HG03442 (cell line): ENCODE measurements at regions not wholly inside any gene's neighbourhood (a gene's known extent, or its start where the extent isn't known, plus 50 kb on each side); places are given as distances from the start of the nearest gene placed in this dataset.
A peak's percentile ranks its signal among the peaks of the same experiment; 100 is the strongest.

Experiments used
- ATAC-seq: cut with Tn5 transposase; IDR thresholded peaks from one replicate; pipeline ENCODE4 v1.9.1; 2021; ENCODE audit warnings: mild to moderate bottlenecking, moderate library complexity; ENCODE audit not compliant: unreplicated experiment

DNA sequence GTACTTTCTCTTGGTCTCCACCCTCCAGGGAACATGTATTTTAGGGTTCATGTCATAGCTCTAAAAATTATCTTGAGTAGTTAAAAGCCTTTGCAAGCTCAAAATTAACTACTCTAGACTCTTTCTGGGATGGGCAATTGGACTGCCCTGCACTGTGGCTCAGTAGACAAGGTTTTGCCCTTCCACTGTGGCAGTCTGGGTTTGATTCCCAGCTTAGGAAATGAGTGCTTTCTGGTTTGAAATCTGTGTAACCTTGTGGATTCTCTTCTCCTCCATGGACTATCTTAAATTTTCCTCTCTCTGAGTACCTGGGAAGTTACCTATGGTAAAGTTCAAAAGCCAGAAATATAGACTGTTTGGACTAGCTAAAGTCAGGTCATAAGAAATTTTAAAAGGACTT lies 94.6 kb upstream of the UST start:
- no peak for ATAC-seq

DNA sequence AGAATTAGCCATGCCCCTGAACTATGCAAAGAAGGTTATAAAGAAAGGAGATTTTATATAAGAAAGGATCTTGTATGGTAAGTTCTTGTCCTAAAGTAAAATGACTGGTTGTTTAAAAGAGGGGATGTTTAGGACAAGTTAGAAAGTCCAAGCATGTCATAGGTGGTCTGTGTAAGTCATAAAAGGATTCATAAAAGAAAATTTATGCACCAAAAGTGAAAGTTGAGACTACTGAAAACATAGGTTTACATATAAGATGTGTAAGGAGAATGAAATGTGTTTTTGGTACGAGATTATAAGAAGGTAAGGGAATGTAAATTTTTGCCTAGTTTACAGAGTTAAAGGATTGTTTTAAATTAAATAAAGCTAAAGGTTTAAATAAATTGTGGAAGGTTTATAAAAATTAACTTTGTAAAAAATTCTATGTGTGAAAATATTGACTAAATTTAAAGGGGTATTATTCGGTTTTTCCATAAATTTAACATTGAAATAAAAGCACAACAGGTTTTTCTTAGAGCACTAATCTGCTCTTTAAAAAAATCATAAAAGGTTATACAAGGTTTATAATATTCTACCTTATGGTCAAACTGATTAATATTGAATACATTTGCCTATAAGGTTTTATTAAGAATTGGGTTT lies 93.6 kb upstream of the UST start:
- no peak for ATAC-seq

DNA sequence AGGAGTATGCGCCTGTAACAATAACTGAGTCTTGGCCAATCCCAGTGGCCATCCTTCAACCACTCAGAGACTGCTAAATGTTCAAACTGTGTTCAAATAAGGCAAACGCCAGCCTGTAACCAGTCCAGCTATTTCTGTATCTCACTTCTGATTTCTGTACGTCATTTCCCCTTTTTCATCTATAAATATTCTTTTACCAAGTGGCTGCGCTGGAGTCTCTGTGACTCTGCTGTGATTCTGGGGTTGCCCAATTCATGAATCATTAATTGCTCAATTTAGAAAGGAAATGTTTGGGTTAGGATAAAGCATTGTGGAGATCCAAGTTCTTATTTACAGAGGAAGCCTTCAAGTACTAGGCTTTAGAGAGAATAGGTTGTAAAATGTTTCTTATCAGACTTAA lies 89.8 kb upstream of the UST start:
- ATAC-seq, result no peak

DNA sequence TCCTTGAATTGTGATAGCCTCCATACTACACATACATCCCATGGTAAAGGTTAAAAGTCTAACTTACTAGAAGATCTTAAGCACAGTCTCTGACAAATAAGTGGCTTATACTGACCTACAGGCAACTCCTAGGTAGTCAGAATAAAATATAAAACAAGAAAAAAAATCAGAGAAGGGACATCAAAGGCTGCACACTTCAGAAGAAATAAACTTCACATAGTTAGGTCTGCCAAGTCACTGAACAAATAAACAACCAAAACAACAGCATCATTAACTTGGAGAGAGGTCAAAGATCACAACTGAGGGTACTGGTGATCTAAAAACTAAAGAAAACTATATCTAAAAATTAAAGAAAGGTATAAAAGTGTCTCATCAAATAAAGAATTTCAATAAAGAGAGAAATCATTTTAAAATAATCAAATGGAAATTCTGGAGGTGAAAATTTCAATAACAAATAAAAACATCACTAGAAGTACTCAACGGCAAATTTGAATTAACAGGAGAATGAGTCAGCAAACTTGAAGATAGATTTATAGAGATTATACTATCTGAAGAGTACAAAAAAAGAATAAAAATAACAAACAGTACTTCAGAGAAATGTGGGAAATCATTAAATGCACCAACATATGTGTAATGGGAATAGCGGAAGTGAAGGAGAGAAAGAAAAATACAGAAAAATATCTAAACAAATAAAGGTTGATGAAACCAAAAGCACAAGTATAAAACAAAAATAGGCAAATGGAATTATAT lies 88.0 kb upstream of the UST start:
- no peak for ATAC-seq

DNA sequence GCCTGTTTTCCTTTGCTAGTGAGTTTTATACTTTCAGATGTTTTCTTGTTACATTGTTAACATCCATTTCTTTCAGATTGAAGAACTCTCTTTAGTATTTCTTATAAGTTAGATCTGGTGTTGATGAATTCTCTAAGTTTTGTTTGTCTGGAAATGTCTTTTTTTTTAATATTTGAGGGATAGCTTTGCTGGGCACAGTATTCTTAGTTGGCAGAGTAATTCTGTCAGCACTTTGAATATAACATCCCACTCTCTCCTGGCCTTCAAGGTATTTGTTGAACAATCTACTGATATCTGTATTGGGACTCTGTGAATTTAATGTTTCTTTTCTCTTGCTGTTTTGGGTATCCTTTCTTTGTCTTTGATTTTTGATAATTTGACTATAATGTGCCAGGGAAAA lies 79.4 kb upstream of the UST start:
- no peak for ATAC-seq

DNA sequence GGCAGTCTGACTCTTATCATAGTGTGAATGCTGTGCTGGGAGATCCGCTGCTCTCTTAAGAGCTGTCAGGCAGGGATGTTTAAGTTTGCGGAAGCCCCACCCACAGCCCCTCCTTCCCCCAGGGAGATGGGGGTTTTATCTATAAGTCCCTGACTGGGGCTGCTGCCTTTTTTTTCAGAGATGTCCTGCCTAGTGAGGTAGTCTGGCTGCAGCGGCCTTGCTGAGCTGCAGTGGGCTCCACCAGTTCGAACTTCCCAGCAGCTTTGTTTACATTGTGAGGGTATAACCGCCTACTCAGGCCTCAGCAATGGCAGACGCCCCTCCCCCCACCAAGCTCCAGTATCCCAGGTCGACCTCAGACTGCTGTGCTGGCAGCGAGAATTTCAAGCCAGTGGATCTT lies 75.7 kb upstream of the UST start:
- no peak for ATAC-seq

DNA sequence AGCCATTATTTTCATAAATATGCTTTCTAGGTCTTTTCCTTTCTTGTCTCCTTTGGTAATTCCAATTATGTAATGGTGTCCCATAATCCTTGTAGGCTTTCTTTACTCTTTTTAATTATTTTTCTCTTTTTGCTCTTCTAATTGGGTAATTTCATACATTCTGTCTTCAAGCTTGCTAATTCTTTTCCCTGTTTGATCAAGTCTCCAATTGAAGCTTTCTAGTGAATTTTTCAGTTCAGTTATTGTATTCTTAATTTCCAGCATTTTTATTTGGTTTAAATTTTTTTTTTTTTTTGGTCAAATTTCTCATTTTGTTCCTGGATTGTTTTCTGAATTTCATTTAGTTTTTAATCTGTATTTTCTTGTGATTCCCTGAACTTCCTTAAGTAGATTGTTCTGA lies 74.9 kb upstream of the UST start:
- ATAC-seq, result no peak

DNA sequence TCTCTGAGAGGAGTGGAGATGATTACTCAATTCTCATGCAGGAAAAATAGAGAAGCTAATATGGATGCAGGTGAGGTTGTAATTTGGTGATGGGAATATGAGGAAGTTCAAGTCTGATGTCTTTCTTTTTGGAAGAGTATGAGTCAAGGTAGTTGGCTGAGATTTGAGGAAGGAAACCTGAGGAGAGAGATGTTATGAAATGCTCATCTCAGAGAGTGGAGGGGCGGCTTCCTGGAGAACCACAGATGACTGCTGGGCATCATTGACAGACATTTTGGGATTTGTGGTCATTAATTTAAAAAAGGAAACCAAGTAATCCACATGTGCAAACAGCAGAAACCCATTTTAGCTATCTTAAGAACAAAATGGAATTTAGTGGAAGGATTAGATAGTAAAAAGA lies 72.5 kb upstream of the UST start:
- ATAC-seq, result no peak

DNA sequence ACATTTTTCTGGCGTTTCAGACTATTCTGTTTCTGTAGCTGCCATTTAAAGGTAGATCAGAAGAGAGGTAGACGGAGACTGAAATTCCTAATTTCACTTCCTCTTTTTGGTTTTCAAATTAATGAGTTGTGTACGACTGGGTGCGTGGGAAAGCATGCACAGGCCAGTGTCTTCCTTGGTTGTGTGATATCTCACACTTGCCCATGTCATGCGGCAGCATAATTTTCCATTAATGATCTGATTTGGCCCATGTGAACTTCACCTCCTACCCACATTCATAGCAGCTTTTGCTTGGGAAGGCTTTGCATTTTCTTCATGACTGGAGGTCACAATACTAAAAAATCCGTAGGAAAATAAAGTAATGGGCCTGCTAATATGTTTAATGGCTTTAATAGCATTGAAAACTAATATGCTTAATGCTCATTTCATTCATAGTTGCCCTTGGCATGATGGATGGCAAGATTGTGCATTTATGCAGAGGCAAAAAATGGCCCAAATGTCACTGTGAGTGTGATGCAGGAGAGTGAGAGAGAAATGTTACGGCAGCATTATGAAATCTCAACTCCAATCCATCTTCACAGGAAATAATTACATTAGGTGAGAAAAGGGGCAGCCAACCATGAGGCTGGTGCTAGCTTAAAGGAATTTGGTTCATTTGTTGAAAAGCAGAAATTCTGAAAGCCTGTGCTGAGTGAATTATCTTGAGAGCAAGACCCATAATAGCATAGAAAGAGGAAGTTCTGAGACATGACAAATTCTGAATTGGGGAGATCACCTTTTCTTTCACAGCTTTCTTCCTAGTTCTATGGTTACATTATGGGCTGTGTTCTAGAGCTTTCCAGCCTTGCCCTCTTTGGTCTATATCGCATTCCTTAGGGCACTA lies 69.0 kb upstream of the UST start:
- ATAC-seq, result peak; percentile 89

DNA sequence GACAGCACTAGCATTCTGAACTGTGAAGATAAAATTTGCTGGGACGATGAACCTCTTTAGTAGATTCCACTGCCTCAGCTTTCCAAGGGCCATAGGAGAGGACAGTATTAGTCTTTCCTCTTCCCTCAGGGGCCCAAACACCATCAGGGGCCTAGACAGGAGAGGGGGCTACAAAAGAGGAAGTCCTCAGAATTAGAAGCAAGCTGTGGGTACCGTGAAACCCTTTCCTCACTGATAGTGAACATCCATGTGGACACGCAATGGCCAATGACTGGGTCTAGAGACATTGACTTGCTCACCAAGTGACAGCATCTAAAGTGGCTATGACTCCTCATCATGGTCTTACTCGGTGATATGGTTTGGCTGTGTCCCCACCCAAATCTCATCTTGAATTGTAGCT lies 68.1 kb upstream of the UST start:
- ATAC-seq, result no peak

DNA sequence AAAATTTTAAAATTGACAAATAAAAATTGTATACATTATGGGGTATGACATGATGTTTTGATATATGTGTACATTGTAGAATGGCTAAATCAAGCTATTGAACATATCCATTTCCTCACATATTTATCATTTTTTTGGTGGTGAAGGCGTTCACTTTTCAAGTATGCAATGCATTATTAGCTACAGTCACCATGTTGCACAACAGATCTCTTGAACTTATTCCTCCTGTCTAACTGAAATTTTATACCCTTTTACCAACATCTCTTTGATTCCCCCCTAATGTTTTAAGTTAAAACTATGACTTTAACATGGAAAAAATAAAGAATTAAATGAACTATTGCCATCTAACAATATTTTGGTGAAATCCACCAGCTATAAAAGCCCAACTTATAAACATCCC lies 65.2 kb upstream of the UST start:
- no peak for ATAC-seq

DNA sequence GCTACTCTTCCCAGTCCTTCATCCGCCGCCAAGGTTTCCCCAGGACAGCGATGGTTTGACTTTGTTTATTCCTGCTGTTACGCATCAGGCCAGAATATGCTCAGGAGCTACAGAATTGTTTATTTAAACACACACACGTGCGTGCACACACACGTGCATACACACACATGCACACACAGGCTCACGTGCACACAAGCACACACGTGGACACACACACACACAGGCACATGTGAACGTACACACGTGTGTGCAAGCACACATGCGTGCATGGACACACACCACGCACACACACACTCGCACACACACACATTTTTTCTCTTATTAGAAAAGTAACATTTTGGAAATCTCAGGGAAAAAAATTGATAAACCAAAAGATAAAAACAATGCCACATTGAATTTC lies 64.6 kb upstream of the UST start:
- no peak for ATAC-seq

DNA sequence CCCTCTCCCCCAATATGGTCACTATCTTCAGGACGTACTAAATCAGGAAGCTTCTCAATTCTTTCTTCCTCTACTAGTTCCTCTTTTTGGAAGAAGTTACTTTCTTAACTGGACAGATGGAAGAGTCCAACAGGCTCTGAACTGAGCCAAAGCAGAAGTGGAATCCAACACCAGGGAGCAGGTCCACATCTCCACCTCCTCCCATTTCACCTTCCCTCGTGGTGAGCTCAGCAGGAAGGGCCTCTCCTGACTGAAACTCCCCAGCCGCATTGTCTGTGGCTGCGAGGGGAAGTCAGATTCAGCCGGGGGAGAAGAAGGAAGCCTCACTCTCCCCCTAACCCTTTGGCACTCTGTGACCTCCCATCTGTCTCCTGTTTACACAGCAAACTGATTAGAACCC lies 63.8 kb upstream of the UST start:
- ATAC-seq, result no peak

DNA sequence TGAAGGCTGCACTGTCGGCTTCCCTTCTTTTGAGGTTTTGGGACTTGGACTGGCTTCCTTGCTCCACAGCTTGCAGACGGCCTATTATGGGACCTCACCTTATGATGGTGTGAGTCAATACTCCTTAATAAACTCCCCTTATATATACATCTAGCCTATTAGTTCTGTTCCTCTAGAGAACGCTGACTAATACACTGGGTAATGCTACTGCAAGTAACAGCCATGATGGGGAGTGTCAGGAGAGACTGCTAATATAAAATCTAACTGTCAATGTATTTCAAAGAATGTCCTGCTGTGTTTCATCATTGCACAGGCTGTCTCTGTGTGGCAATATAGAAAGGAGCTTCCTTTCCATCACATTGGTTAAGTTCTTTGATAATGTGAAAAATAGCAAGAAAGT lies 57.7 kb upstream of the UST start:
- no peak for ATAC-seq

DNA sequence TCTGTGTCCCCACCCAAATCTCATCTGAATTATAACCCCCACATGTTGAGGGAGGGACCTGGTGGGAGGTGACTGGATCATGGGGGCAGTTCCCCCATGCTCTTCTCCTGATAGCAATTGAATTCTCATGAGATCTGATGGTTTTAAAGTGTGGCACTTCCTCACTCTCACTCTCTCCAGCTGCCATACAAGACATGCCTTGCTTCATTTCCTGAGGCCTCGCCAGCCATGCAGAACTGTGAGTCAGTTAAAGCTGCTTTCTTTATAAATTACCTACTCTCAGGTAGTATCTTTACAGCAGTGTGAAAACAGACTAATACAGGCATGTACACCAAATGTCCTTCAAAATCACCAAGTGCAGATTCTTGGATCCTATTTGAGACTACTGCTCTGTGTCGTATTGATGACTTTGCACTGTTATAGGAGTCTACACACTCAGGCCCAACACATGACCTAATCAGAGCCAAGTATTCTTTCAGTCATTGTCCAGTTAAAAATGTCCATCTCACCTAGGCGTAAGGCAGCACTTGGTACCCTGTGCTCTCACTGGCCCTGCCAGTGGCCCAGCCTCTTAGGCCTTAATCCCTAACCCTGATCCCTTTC lies 52.8 kb upstream of the UST start:
- peak; percentile 63 for ATAC-seq
